COR-L47 (cell line): ENCODE measurements at regions not wholly inside any gene's neighbourhood (a gene's known extent, or its start where the extent isn't known, plus 50 kb on each side); places are given as distances from the start of the nearest gene placed in this dataset.
"Not testable (repeated sequence)": the region's sequence is repeated elsewhere in the genome, so short reads cannot be mapped to it uniquely, and the experiment has no call there.

Experiments used
- DNase-seq: peaks from one replicate; lab custom pipeline; 2025; lab: John Stamatoyannopoulos, UW

DNA sequence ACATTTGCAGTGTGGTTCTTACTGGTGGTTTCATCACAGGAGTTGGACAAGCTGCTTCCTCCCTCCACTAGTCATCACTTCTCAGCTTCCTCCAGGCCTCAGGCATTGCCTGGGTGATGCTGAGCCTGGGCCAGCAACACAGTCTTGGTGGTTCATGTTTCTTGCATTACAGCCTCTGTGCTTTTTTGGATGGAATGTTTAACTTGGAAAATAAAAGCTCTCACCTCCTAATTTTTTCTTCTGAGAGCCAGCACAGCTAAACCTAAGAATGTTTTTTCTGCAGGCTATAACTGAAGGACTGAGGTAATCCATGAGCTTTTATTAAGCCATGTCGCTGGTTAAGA lies 66.1 kb upstream of the RHOU start:
- DNase-seq = no peak

DNA sequence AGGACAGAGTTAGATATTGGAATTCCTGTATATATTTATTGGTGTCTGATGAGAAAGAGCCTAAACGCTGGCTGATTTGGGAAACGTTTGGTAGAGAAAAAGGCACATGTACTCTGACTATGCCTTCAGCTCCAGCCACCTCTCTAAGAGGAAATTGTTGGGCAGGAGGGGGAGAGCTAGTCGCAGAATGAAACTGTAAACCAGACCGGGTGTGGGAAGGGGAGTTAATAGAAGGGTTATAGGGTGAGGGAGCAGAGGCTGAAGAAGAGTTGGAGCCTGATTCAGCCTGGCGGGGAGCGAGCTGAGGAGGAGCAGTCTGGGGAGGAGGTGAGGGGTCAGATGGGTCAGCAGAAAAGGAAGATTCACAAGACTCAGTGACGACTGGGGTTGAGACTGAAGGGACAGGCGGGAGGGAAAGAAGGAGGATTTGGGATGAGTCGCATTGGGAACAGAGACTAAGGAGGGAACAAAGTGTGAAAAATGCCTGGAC lies 54.2 kb upstream of the RHOU start:
- DNase-seq = not testable (repeated sequence)

DNA sequence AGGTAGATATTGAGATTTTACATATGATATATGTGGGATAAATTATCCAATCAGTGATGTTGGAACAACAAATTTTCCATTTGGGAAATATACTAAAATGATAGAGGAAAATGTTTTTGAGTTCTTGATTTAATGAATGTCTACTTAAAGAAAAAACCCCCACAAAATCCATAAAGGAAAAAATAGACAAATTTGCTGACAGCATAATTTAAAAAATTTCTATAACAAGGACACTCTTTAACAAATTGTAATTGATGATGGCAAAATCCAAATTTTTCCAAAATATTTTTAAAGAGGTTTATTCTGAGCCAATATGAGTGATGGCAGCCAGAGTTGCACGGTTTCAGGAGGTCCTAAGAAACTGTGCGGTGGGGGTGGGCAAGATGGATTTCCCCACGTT lies 51.9 kb upstream of the RHOU start:
- no peak for DNase-seq

DNA sequence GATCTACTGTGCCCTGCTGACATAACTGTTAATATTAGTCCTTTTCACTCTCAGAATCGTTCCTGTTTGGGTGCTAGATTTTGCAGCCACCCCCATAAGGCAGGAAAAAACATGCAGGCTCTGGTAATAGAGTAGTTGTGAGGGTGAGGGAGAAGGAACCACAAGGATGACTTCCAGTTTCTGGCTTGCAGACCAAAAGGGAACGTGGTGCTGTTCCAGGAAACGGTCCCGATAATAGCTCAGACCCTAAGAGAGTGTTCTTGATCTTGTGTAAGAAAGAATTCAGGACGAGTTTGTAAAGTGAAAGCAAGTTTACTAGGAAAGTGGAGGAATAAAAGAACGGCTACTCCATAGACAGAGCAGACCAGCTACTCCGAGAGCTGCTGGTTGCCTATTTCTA lies 50.7 kb upstream of the RHOU start:
- DNase-seq = no peak

DNA sequence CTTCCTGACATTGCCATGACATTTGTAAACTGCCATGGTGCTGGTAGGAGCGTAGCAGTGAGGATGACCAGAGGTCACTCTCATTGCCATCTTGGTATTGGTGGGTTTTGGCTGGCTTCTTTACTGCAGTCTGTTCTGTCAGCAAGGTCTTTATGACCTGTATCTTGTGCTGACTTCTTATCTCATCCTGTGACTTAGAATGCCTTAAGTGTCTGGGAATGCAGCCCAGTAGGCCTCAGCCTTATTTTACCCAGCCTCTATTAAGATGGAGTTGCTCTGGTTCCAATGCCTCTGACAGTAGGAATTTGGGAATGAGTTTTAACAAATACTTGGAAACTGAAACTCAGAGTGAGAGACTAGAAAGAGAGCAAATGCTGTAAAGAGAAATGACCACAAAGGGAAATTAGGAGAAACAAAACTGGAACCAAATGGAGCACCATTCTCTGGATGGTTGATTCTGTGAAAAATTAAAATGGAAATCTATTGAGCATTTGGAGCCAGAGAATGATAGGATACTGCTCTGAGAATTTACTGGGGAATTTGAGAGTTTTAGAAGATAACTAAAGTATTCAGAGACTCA lies 50.1 kb upstream of the RHOU start:
- DNase-seq = no peak
